IMR-90 (cell line): ENCODE measurements at regions not wholly inside any gene's neighbourhood (a gene's known extent, or its start where the extent isn't known, plus 50 kb on each side); places are given as distances from the start of the nearest gene placed in this dataset.

Source experiments
- CTCF ChIP-seq: conservative IDR thresholded peaks from 2 replicates; pipeline ENCODE4 v1.5.1; 2012; ENCODE audit warnings: mild to moderate bottlenecking, low read depth, low read length, improper control_type of control experiment
- ELK1 ChIP-seq: fragments of 150-350 bp; IDR thresholded peaks from 2 replicates; pipeline ENCODE4 v1.6.1; 2016; ENCODE audit warnings: low read depth, mild to moderate bottlenecking, low read length, moderate library complexity, borderline replicate concordance
- POLR2A ChIP-seq: IDR thresholded peaks from 2 replicates; pipeline ENCODE4 v1.6.1; 2012; ENCODE audit warnings: mild to moderate bottlenecking, low read depth, low read length
- RAD21 ChIP-seq: IDR thresholded peaks from 2 replicates; pipeline ENCODE4 v1.6.1; 2012; ENCODE audit warnings: low read length, improper control_type of control experiment
- RCOR1 ChIP-seq: IDR thresholded peaks from 2 replicates; pipeline ENCODE4 v1.6.1; 2012; ENCODE audit warnings: mild to moderate bottlenecking, low read length, improper control_type of control experiment; ENCODE audit not compliant: insufficient replicate concordance
- SMC3 ChIP-seq: fragments of 150-350 bp; IDR thresholded peaks from 2 replicates; pipeline ENCODE4 v1.6.1; 2016; ENCODE audit warnings: low read depth, mild to moderate bottlenecking, antibody characterized with exemption, low read length, moderate library complexity
- USF2 ChIP-seq: fragments of 150-350 bp; IDR thresholded peaks from 2 replicates; pipeline ENCODE4 v1.6.1; 2017; ENCODE audit warnings: mild to moderate bottlenecking, antibody characterized with exemption, low read length, low read depth

- TF ChIP-seq POLR2A = no peak
- no peak for TF ChIP-seq SMC3
- no peak for TF ChIP-seq ELK1
- TF ChIP-seq RAD21 = no peak
- no peak for TF ChIP-seq CTCF
- no peak for TF ChIP-seq RCOR1
- TF ChIP-seq USF2 = no peak
These were observed 208.1 kb downstream of the TEX29 start for GRCh38 chr13:111528513-111528912.
